Mammary epithelial cell (primary cell): ENCODE measurements at regions not wholly inside any gene's neighbourhood (a gene's known extent, or its start where the extent isn't known, plus 50 kb on each side); places are given as distances from the start of the nearest gene placed in this dataset.

Source experiments
- CTCF ChIP-seq, 2 donors: IDR thresholded peaks in 1 of 2; conservative IDR thresholded peaks in 1 of 2; 2 replicates each; pipeline ENCODE4 v1.5.1; 2011 to 2012; ENCODE audit warnings: inconsistent platforms in 2 of 2, low read length in 2 of 2, mild to moderate bottlenecking in 2 of 2, control low read depth in 1 of 2, low read depth in 1 of 2; ENCODE audit not compliant: insufficient read depth in 1 of 2; ENCODE audit errors: extremely low read depth in 1 of 2
- EZH2 ChIP-seq: IDR thresholded peaks from 2 replicates; pipeline ENCODE4 v1.6.1; 2012; ENCODE audit warnings: low read length, inconsistent platforms, borderline replicate concordance

GRCh38 chr2:205895981-205896655 is 189.9 kb downstream of the INO80D start:
- TF ChIP-seq CTCF (conservative IDR thresholded peaks at IDR 0.05 in 1 of 2, IDR thresholded peaks at IDR 0.05 in 1 of 2; ENCODE audit: extremely low read depth in 1 of 2, insufficient read depth in 1 of 2, low read depth in 1 of 2, low read length in 2 of 2) (no peak), EZH2 (no peak)
